CD14-positive monocyte (primary cell): ENCODE measurements at regions not wholly inside any gene's neighbourhood (a gene's known extent, or its start where the extent isn't known, plus 50 kb on each side); places are given as distances from the start of the nearest gene placed in this dataset.

ENCODE experiments used
- DNase-seq, 3 donors: peaks; one replicate each; pipeline ENCODE4 v3.0.0-alpha.2; 2011 to 2022
- H2AFZ ChIP-seq: 2 replicates; pipeline ENCODE4 v1.6.0; 2012; ENCODE audit warnings: mild to moderate bottlenecking, low read depth, low read length, inconsistent platforms; ENCODE audit not compliant: insufficient read depth, poor library complexity, severe bottlenecking
- H3K27ac ChIP-seq, 2 donors: 1 replicate in 1 of 2; 2 replicates in 1 of 2; pipeline ENCODE4 v1.5.1; 2012 to 2013; ENCODE audit warnings: low read length in 2 of 2, control low read depth in 1 of 2, inconsistent platforms in 1 of 2, low read depth in 1 of 2, mild to moderate bottlenecking in 1 of 2
- H3K27me3 ChIP-seq, 2 donors: one replicate each; pipeline versions ENCODE4 v1.6.0 to v1.6.1; 2011 to 2013; ENCODE audit warnings: low read length in 2 of 2; ENCODE audit not compliant: control insufficient read depth in 2 of 2, insufficient read depth in 2 of 2
- H3K36me3 ChIP-seq, 2 donors: replicated peaks in 1 of 2; 1 replicate in 1 of 2; 2 replicates in 1 of 2; pipeline versions ENCODE4 v1.5.1 to v1.6.1; 2012 to 2013; ENCODE audit warnings: low read length in 2 of 2, control low read depth in 1 of 2, inconsistent platforms in 1 of 2, mild to moderate bottlenecking in 1 of 2; ENCODE audit not compliant: insufficient read depth in 2 of 2, control insufficient read depth in 1 of 2
- H3K4me1 ChIP-seq, 2 donors: 1 replicate in 1 of 2; 2 replicates in 1 of 2; pipeline versions ENCODE4 v1.5.1 to v1.6.1; 2012 to 2013; ENCODE audit warnings: low read length in 2 of 2, control low read depth in 1 of 2, inconsistent platforms in 1 of 2, mild to moderate bottlenecking in 1 of 2, moderate library complexity in 1 of 2; ENCODE audit not compliant: insufficient read depth in 2 of 2, control insufficient read depth in 1 of 2
- H3K4me2 ChIP-seq: replicated peaks from 2 replicates; pipeline ENCODE3; 2012; ENCODE audit warnings: low read length, moderate library complexity, mild to moderate bottlenecking; ENCODE audit not compliant: poor library complexity, severe bottlenecking; ENCODE audit errors: extremely low read depth
- H3K4me3 ChIP-seq, 3 experiments: fragments of 200-600 bp in 1 of 3; sonication (generic) in 1 of 3; replicated peaks in 1 of 3; 1 replicate in 2 of 3; 2 replicates in 1 of 3; pipeline ENCODE4 v1.5.1; 2011 to 2013; ENCODE audit warnings: low read length in 3 of 3, mild to moderate bottlenecking in 3 of 3, control low read depth in 2 of 3, low read depth in 2 of 3, inconsistent platforms in 1 of 3, moderate library complexity in 1 of 3
- H3K79me2 ChIP-seq: 2 replicates; pipeline ENCODE4 v1.6.0; 2012; ENCODE audit warnings: mild to moderate bottlenecking, control low read depth, inconsistent platforms, low read length, moderate library complexity; ENCODE audit not compliant: insufficient read depth
- H3K9ac ChIP-seq: 2 replicates; pipeline ENCODE4 v1.6.0; 2017; ENCODE audit warnings: low read length, mild to moderate bottlenecking; ENCODE audit not compliant: insufficient read depth, poor library complexity, severe bottlenecking
- H3K9me3 ChIP-seq, 2 donors: replicated peaks in 1 of 2; 1 replicate in 1 of 2; 2 replicates in 1 of 2; pipeline versions ENCODE4 v1.5.1 to v1.6.1; 2012 to 2013; ENCODE audit warnings: low read length in 2 of 2, control low read depth in 1 of 2; ENCODE audit not compliant: control insufficient read depth in 1 of 2, insufficient read depth in 1 of 2
- H4K20me1 ChIP-seq: 2 replicates; pipeline ENCODE4 v1.6.0; 2012; ENCODE audit warnings: mild to moderate bottlenecking, low read length, control low read depth, moderate library complexity; ENCODE audit not compliant: insufficient read depth
- H3K27ac Mint-ChIP-seq, 7 donors: one replicate each; pipeline ENCODE4 v1.8.0; 2020; ENCODE audit warnings: mild to moderate bottlenecking in 7 of 7, mixed read lengths in 7 of 7, moderate library complexity in 6 of 7, inconsistent platforms in 2 of 7
- H3K27me3 Mint-ChIP-seq, 3 donors: one replicate each; pipeline ENCODE4 v1.8.0; 2021 to 2022; ENCODE audit warnings: low read depth in 3 of 3, mild to moderate bottlenecking in 3 of 3, mixed read lengths in 3 of 3, moderate library complexity in 3 of 3, inconsistent platforms in 1 of 3
- H3K36me3 Mint-ChIP-seq, 2 donors: one replicate each; pipeline ENCODE4 v1.8.0; 2020; ENCODE audit warnings: mixed read lengths in 2 of 2, inconsistent platforms in 1 of 2, mild to moderate bottlenecking in 1 of 2
- H3K4me1 Mint-ChIP-seq: one replicate; pipeline ENCODE4 v1.8.0; 2020; ENCODE audit warnings: mild to moderate bottlenecking, mixed read lengths
- H3K4me3 Mint-ChIP-seq, 2 donors: one replicate each; pipeline ENCODE4 v1.8.0; 2020; ENCODE audit warnings: mild to moderate bottlenecking in 2 of 2, mixed read lengths in 2 of 2, moderate library complexity in 1 of 2
- H3K9me3 Mint-ChIP-seq, 7 donors: one replicate each; pipeline ENCODE4 v1.8.0; 2020 to 2022; ENCODE audit warnings: mixed read lengths in 7 of 7, mild to moderate bottlenecking in 6 of 7, moderate library complexity in 6 of 7, inconsistent platforms in 2 of 7
- WGBS: methylation state at CpG from one replicate; pipeline ENCODE4 v1.1.5; 2013; ENCODE audit warnings: missing lambda C conversion rate; ENCODE audit not compliant: insufficient coverage; 5-methylcytosine and 5-hydroxymethylcytosine counted together
- intact Hi-C, 2 donors: fragments of 100-400 bp; cut with micrococcal nuclease; formaldehyde crosslinking; loops; one replicate each; pipeline versions ENCODE4 v1.15.0 to v1.15.1; 2023
- TF ChIP-seq, protein P1 (sequence below): fragments of 200-600 bp; IDR thresholded peaks from one replicate; pipeline ENCODE4 v1.8.0; 2022; ENCODE audit warnings: antibody characterized with exemption, mild to moderate bottlenecking

DNA sequence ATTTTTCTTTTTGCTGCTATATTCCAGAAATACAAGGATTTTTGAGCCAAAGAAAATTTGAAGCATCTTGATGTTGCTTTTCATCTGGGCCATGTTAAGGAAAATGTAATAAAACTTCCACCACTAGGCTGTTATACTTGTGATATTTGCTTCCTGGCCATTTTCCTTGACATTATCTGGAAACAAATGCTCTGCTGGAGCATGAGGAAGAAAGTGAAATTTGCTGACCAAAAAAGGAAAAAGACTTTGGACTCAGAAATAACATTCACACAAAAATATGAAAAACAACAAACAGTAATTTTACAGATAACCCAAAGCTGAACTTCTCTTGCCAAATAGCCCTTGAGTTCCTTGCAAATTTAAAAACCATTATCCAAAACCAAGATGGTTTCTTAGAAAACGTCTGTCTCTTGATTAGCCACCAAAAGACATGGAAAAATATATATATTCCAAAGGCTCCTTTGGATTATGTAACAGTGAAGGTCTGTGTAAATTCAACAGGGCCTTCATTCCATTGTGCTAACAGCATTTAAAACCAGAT, 344.5 kb downstream of the LMX1A start:
- no peaks in the 10 kb centered on the region for H3K36me3 ChIP-seq
- H4K20me1 ChIP-seq: no peaks in the 10 kb centered on the region
- no peak for DNase-seq
- H2AFZ ChIP-seq: no peak overlapping the region
- Mint-ChIP-seq H3K4me1 (no peaks in the 10 kb centered on the region), H3K27ac (no peak overlapping the region), H3K4me3 (no peak overlapping the region), H3K36me3 (no peaks in the 10 kb centered on the region), H3K27me3 (no peaks in the 10 kb centered on the region), H3K9me3 (peaks cover 0 to 4% (median 0%) of the 10 kb centered on the region in 7 donors)
- WGBS: no CpG with 5 or more reads among the region's 1 CpG
- H3K27ac ChIP-seq: no peak overlapping the region
- no peaks in the 10 kb centered on the region for H3K27me3 ChIP-seq
- TF ChIP-seq, protein P1, sequence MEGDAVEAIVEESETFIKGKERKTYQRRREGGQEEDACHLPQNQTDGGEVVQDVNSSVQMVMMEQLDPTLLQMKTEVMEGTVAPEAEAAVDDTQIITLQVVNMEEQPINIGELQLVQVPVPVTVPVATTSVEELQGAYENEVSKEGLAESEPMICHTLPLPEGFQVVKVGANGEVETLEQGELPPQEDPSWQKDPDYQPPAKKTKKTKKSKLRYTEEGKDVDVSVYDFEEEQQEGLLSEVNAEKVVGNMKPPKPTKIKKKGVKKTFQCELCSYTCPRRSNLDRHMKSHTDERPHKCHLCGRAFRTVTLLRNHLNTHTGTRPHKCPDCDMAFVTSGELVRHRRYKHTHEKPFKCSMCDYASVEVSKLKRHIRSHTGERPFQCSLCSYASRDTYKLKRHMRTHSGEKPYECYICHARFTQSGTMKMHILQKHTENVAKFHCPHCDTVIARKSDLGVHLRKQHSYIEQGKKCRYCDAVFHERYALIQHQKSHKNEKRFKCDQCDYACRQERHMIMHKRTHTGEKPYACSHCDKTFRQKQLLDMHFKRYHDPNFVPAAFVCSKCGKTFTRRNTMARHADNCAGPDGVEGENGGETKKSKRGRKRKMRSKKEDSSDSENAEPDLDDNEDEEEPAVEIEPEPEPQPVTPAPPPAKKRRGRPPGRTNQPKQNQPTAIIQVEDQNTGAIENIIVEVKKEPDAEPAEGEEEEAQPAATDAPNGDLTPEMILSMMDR: no peak
- no peak overlapping the region for H3K4me2 ChIP-seq
- no peak overlapping the region for H3K9ac ChIP-seq
- H3K9me3 ChIP-seq: no peaks in the 10 kb centered on the region
- no peaks in the 10 kb centered on the region for H3K4me1 ChIP-seq
- no peaks in the 10 kb centered on the region for H3K79me2 ChIP-seq
- H3K4me3 ChIP-seq: no peak overlapping the region
- intact Hi-C loops: no loop called here

DNA sequence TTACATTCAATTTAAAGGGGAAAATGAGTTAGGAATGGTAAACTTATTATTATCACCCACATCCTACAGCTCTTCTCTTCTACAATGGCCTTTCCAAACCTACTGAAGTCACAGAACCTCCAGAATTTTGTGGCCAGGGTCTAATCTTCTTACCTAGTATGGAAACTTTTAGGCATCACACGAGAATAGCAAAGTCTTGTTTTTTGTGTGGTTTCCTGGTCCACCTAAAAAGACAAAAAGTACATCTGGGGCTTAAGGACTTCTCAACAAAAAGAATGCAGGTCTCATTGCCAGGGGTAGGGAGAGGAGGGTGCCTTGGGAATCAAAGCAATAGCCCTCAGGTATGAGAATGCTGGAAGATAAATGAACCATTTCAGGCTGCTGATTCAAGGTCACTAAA, 345.3 kb downstream of the LMX1A start:
- Histone ChIP-seq H3K4me2 (no peak overlapping the region), H3K4me3 (no peak overlapping the region), H3K27me3 (no peaks in the 10 kb centered on the region), H4K20me1 (no peaks in the 10 kb centered on the region), H3K9ac (no peak overlapping the region), H3K27ac (no peak overlapping the region), H3K9me3 (no peaks in the 10 kb centered on the region), H3K79me2 (no peaks in the 10 kb centered on the region), H3K4me1 (no peaks in the 10 kb centered on the region), H3K36me3 (no peaks in the 10 kb centered on the region), H2AFZ (no peak overlapping the region)
- WGBS: 57% methylated on average over 1 of the region's 1 CpG
- Mint-ChIP-seq H3K4me1 (no peaks in the 10 kb centered on the region), H3K27ac (no peak overlapping the region), H3K4me3 (no peak overlapping the region), H3K27me3 (no peaks in the 10 kb centered on the region), H3K36me3 (no peaks in the 10 kb centered on the region), H3K9me3 (no peaks in the 10 kb centered on the region)
- no peak for DNase-seq
- TF ChIP-seq, protein P1: no peak
- intact Hi-C loops: no loop called here
